ENCODE measurements at regions not wholly inside any gene's neighbourhood (a gene's known extent, or its start where the extent isn't known, plus 50 kb on each side); places are given as distances from the start of the nearest gene placed in this dataset.
"Not testable (repeated sequence)": the region's sequence is repeated elsewhere in the genome, so short reads cannot be mapped to it uniquely, and the experiment has no call there.

- DNase-seq (ENCODE audit: low read depth in 4 of 4, low spot score in 2 of 4): no peak
Observed at GRCh38 chrX:142804085-142804484, 221.6 kb upstream of the SPANXN4 start.

DNA sequence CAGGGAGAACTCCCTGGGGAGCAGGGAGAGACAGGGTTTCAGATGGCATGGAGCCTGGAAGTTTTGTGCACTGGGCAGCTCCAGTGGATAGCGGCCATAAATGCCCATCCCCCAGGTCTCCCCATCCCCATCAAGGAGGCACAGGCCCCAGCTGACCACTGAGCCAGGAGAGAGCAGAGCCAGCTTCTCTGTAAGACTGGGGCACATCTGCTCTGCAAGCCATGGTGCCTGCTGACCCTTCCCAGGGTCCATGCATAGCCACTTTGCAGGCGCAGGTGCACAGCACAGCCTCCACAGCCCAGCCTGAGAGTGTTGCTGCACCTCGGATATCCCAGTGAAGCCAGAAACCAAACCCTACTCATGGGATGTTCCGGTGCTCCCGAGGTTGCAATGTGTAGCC is 206.3 kb upstream of the SPANXN4 start:
- no peak for DNase-seq (ENCODE audit: low read depth in 4 of 4, low spot score in 2 of 4)

GRCh38 chrX:142828129-142828528 is 197.6 kb upstream of the SPANXN4 start:
- no peak for DNase-seq (ENCODE audit: low read depth in 4 of 4, low spot score in 2 of 4)

- peak in 1 of 4 donors; percentile 4 for DNase-seq (ENCODE audit: low read depth in 4 of 4, low spot score in 2 of 4)
Observed at GRCh38 chrX:142831961-142832530, 193.7 kb upstream of the SPANXN4 start.

DNA sequence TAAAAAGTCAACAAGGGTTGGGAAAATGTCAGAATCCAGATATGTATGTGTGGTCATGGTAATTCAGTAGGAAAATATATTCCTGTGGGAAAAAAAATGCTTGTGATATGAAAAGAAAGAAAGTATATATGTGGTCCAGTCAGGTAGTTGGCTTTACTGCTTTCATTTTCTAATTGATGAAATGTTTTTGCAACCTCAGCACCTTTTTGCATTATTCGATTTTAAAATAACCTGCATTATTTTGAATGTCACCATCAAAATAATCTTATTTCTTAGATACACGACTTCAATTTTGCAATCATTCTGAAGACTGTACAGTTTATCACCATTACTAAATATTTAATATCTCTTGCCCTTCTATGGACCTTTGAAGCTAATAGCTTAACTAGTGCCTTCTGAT is 170.8 kb upstream of the SPANXN4 start:
- no peak for DNase-seq (ENCODE audit: low read depth in 4 of 4, low spot score in 2 of 4)

GRCh38 chrX:142860944-142861343 is 164.8 kb upstream of the SPANXN4 start:
- no peak for DNase-seq (ENCODE audit: low read depth in 4 of 4, low spot score in 2 of 4)

DNA sequence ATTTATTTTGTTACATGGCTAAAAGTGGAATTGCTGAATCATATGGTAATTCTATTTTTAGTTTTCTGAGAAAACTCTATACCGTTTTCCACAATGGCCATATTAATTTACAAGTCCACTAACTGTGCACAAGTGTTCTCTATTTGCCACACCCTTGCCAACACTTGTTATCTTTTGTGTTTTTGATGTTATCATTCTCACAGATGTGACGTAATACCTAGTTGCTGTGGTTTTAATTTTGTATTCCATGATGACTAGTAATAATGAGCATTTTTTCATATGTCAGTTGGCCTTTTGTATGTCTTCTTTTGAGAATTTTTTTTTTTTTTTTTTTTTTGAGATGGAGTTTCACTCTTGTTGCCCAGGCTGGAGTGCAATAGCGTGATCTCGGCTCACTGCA is 164.2 kb upstream of the SPANXN4 start:
- DNase-seq (ENCODE audit: low read depth in 4 of 4, low spot score in 2 of 4): no peak

DNA sequence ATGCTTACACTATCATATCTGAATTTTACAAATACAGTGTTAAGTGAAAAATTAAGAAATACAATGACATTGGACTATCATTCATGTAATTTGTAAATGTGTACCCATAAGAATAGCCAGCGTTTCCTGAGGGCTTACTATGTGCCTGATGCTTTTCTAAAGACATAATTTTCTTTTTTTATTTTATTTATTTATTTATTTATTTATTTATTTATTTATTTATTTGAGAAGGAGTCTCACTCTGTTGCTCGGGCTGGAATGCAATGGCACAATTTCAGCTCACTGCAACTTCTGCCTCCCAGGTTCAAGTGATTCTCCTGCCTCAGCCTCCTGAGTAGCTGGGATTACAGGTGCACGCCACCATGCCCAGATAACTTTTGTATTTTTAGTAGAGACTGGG is 159.5 kb upstream of the SPANXN4 start:
- DNase-seq (ENCODE audit: low read depth in 4 of 4, low spot score in 2 of 4): not testable (repeated sequence)

DNA sequence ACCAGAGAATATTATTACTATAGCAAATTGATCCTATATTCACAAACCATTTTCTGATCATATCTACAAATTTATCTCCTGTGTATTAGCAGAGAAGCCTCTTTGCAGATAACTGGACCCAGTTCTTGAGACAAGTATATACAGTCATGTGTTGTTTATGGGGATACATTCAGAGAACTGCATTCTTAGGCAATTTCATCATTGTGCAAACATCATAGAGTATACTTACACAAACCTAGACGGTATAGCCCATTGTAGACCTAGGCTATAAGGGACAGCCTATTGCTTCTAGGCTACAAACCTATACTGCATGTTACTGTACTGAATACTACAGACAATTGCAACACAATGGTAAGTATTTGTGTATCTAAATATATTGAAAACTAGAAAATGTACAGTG is 152.5 kb upstream of the SPANXN4 start:
- no peak for DNase-seq (ENCODE audit: low read depth in 4 of 4, low spot score in 2 of 4)

DNA sequence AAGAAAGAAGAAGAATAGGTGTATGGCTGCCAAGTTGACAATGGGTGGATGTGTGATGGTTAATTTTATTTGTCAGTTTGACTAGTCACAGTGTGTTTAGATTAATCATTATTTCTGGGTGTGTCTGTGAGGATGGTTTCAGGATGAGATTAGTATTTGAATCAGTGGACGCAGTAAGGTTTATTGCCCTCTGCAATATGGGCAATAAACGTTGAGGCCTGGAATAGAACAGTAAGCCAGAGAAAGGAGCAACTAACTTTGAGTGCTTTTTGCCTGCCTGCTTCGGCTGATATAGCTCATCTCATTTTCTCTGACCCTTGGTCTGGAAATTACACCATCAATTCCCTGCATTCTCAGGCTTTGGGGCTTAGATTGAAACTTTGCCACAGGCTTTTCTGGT is 140.8 kb upstream of the SPANXN4 start:
- no peak for DNase-seq (ENCODE audit: low read depth in 4 of 4, low spot score in 2 of 4)

GRCh38 chrX:142891046-142891445 is 134.7 kb upstream of the SPANXN4 start:
- DNase-seq (ENCODE audit: low read depth in 4 of 4, low spot score in 2 of 4): no peak

- no peak for DNase-seq (ENCODE audit: low read depth in 4 of 4, low spot score in 2 of 4)
Observed at GRCh38 chrX:142898164-142898563, 127.6 kb upstream of the SPANXN4 start.

GRCh38 chrX:142923201-142923600 is 102.5 kb upstream of the SPANXN4 start:
- no peak for DNase-seq (ENCODE audit: low read depth in 4 of 4, low spot score in 2 of 4)

GRCh38 chrX:142938793-142939192 is 86.9 kb upstream of the SPANXN4 start:
- no peak for DNase-seq (ENCODE audit: low read depth in 4 of 4, low spot score in 2 of 4)

- DNase-seq (ENCODE audit: low read depth in 4 of 4, low spot score in 2 of 4): not testable (repeated sequence)
Observed at GRCh38 chrX:142972147-142972809, 53.5 kb upstream of the SPANXN4 start.
